BLaER1 treated with 17β-estradiol and CSF1 and Interleukin-3, amounts not matched to agents 10 nM and 100 nM (cell line): ENCODE measurements at regions not wholly inside any gene's neighbourhood (a gene's known extent, or its start where the extent isn't known, plus 50 kb on each side); places are given as distances from the start of the nearest gene placed in this dataset.

Experiments
- H3K27ac ChIP-seq, 11 experiments: shearing (Covaris generic); formaldehyde crosslinking; 2 replicates each; pipeline ENCODE4 v1.8.1; 2022
- H3K27me3 ChIP-seq, 11 experiments: shearing (Covaris generic); formaldehyde crosslinking; 2 replicates each; pipeline ENCODE4 v1.8.1; 2022
- H3K36me3 ChIP-seq, 11 experiments: shearing (Covaris generic); formaldehyde crosslinking; 2 replicates each; pipeline ENCODE4 v1.8.1; 2022
- H3K4me1 ChIP-seq, 10 experiments: shearing (Covaris generic); formaldehyde crosslinking; 2 replicates each; pipeline ENCODE4 v1.8.1; 2022
- H3K4me2 ChIP-seq, 11 experiments: shearing (Covaris generic); formaldehyde crosslinking; 2 replicates each; pipeline ENCODE4 v1.8.1; 2022
- H3K4me3 ChIP-seq, 10 experiments: shearing (Covaris generic); formaldehyde crosslinking; 2 replicates each; pipeline ENCODE4 v1.8.1; 2022
- H3K9ac ChIP-seq, 11 experiments: shearing (Covaris generic); formaldehyde crosslinking; 2 replicates each; pipeline ENCODE4 v1.8.1; 2022
- H3K9me3 ChIP-seq, 11 experiments: shearing (Covaris generic); formaldehyde crosslinking; replicated peaks in 1 of 11; 2 replicates each; pipeline ENCODE4 v1.8.1; 2022
- H4K20me1 ChIP-seq, 11 experiments: shearing (Covaris generic); formaldehyde crosslinking; 2 replicates each; pipeline ENCODE4 v1.8.1; 2022
- Cebpa-rat ChIP-seq, 11 experiments: shearing (Covaris generic); IDR thresholded peaks; 2 replicates each; pipeline ENCODE4 v1.8.1; 2022

GRCh38 chr14:100662879-100663760 lies 63.6 kb upstream of the DLK1 start:
- TF ChIP-seq Cebpa-rat (IDR thresholded peaks at IDR 0.05) = no peak
- Histone ChIP-seq H3K9ac (no peak overlapping the region), H3K4me2 (peak overlapping the region in 7 of 11 experiments; percentile 4 to 53 (median 19); a peak in 9 of 22 replicates), H3K9me3 (no peaks in the 10 kb centered on the region), H3K4me1 (peaks cover 3 to 17% (median 14%) of the 10 kb centered on the region in 10 experiments; a peak in 17 of 20 replicates), H4K20me1 (no peaks in the 10 kb centered on the region; a peak in 1 of 22 replicates), H3K36me3 (no peaks in the 10 kb centered on the region), H3K27me3 (no peaks in the 10 kb centered on the region), H3K4me3 (no peak overlapping the region), H3K27ac (peak overlapping the region in 5 of 11 experiments; percentile 17 to 37 (median 21); a peak in 4 of 22 replicates)

- no peaks in the 10 kb centered on the region; a peak in 1 of 22 replicates for H4K20me1 ChIP-seq
- H3K9ac ChIP-seq = no peak overlapping the region
- TF ChIP-seq Cebpa-rat (IDR thresholded peaks at IDR 0.05) = no peak
- no peaks in the 10 kb centered on the region for H3K27me3 ChIP-seq
- H3K36me3 ChIP-seq = no peaks in the 10 kb centered on the region
- H3K27ac ChIP-seq = no peak overlapping the region
- no peak overlapping the region for H3K4me3 ChIP-seq
- peaks cover 3 to 16% (median 11%) of the 10 kb centered on the region in 10 experiments; a peak in 17 of 20 replicates for H3K4me1 ChIP-seq
- H3K4me2 ChIP-seq = no peak overlapping the region
- no peaks in the 10 kb centered on the region for H3K9me3 ChIP-seq
These were observed 63.0 kb upstream of the DLK1 start for GRCh38 chr14:100663761-100664052.

- Histone ChIP-seq H3K27ac (no peak overlapping the region), H3K27me3 (no peaks in the 10 kb centered on the region), H4K20me1 (no peaks in the 10 kb centered on the region; a peak in 1 of 22 replicates), H3K9ac (no peak overlapping the region), H3K9me3 (no peaks in the 10 kb centered on the region), H3K4me2 (no peak overlapping the region), H3K36me3 (no peaks in the 10 kb centered on the region), H3K4me3 (no peak overlapping the region), H3K4me1 (peaks cover under 1 to 16% (median 10%) of the 10 kb centered on the region in 10 experiments; a peak in 14 of 20 replicates)
- no peak for TF ChIP-seq Cebpa-rat (IDR thresholded peaks at IDR 0.05)
These were observed 62.5 kb upstream of the DLK1 start for GRCh38 chr14:100664231-100664630.

GRCh38 chr14:100664841-100665510 lies 61.7 kb upstream of the DLK1 start:
- Histone ChIP-seq H3K9me3 (no peaks in the 10 kb centered on the region), H3K4me1 (peaks cover 0 to 17% (median 9%) of the 10 kb centered on the region in 10 experiments; a peak in 14 of 20 replicates), H3K9ac (no peak overlapping the region), H3K36me3 (no peaks in the 10 kb centered on the region), H3K27me3 (no peaks in the 10 kb centered on the region), H3K4me3 (no peak overlapping the region), H3K4me2 (no peak overlapping the region), H4K20me1 (no peaks in the 10 kb centered on the region; a peak in 1 of 22 replicates), H3K27ac (no peak overlapping the region)
- no peak for TF ChIP-seq Cebpa-rat (IDR thresholded peaks at IDR 0.05)

DNA sequence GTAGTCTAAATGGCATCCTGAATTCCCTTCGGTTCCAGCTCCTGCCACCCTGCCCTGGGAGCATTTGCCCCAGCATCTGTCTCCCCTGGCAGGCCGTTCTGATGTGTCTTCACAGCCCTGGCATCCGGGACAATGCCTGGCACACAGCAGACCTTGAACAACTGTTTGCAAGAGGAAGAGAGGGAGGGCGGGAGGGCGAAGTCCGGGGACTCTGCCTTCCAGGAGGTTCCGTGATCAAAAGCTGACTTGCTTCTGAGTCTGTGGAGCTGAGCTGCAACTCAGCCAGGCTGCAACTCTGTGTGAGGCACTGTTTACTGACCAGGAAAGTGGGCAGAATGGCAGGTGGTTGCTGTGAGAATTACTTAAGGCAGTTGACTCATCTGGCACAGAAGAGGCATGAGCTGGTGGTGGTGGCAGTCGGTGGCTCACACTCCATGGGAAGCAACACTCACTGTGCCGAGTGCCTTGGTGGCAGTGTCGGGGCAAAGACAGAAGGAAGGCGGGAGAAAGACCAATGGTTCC lies 61.1 kb upstream of the DLK1 start:
- no peak overlapping the region for H3K27ac ChIP-seq
- no peaks in the 10 kb centered on the region for H3K36me3 ChIP-seq
- H4K20me1 ChIP-seq = no peaks in the 10 kb centered on the region
- H3K27me3 ChIP-seq = no peaks in the 10 kb centered on the region
- H3K4me2 ChIP-seq = no peak overlapping the region
- peaks cover 0 to 17% (median 9%) of the 10 kb centered on the region in 10 experiments; a peak in 14 of 20 replicates for H3K4me1 ChIP-seq
- H3K4me3 ChIP-seq = no peak overlapping the region
- H3K9ac ChIP-seq = no peak overlapping the region
- no peaks in the 10 kb centered on the region for H3K9me3 ChIP-seq
- TF ChIP-seq Cebpa-rat (IDR thresholded peaks at IDR 0.05) = no peak

GRCh38 chr14:100666403-100666802 lies 60.3 kb upstream of the DLK1 start:
- Histone ChIP-seq H3K9ac (no peak overlapping the region), H3K27me3 (no peaks in the 10 kb centered on the region), H3K4me3 (no peak overlapping the region), H3K4me2 (no peak overlapping the region), H3K4me1 (peaks cover 0 to 17% (median 9%) of the 10 kb centered on the region in 10 experiments; a peak in 14 of 20 replicates), H3K9me3 (no peaks in the 10 kb centered on the region), H3K36me3 (no peaks in the 10 kb centered on the region), H3K27ac (no peak overlapping the region), H4K20me1 (no peaks in the 10 kb centered on the region)
- TF ChIP-seq Cebpa-rat (IDR thresholded peaks at IDR 0.05) = no peak

DNA sequence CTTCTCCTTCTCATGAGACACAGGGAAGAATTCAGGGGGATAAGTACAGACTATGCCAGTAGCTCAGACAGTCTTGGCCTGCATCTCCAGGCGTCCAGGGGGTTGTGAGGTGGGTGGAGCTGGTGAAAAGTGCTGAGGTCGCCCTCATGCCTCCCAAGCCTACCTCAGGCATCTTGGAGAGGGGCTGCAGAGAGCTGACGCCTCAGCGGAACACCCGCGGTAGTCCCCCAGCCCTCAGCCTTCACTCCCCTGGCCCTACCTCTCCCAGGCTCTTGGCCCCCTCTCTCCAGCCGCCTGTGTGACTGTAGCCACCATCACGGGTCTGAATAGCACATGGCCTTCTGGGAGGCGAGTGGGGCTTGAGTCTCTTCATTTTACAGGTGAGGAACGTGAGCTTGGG lies 59.8 kb upstream of the DLK1 start:
- Histone ChIP-seq H3K9me3 (no peaks in the 10 kb centered on the region), H3K27ac (no peak overlapping the region), H3K4me1 (peaks cover 0 to 17% (median 9%) of the 10 kb centered on the region in 10 experiments; a peak in 14 of 20 replicates), H3K36me3 (no peaks in the 10 kb centered on the region), H3K4me2 (no peak overlapping the region), H3K4me3 (no peak overlapping the region), H4K20me1 (no peaks in the 10 kb centered on the region), H3K27me3 (no peaks in the 10 kb centered on the region), H3K9ac (no peak overlapping the region)
- TF ChIP-seq Cebpa-rat (IDR thresholded peaks at IDR 0.05) = no peak

DNA sequence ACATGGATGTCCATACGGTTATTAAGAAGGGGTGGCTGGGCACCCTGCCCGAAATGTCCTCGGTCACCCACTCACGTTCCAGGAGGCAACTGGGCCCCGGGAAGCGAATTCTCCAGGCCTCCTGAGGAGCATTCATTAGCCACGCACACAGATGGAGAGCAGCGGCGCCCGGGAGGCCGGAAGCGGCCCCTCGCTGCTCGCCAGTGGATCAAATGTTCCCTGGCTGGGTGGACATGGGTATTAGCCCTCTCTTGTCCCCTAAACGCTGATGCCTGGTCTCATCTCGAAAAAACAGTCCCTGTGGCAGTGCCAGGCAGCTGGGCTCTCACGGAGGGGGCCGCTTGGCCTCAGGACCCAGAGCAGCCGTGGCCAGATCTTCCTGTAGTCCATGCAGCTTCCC lies 59.0 kb upstream of the DLK1 start:
- no peak for TF ChIP-seq Cebpa-rat (IDR thresholded peaks at IDR 0.05)
- peaks cover 0 to 5% (median 1%) of the 10 kb centered on the region in 11 experiments; a peak in 3 of 22 replicates for H3K27me3 ChIP-seq

DNA sequence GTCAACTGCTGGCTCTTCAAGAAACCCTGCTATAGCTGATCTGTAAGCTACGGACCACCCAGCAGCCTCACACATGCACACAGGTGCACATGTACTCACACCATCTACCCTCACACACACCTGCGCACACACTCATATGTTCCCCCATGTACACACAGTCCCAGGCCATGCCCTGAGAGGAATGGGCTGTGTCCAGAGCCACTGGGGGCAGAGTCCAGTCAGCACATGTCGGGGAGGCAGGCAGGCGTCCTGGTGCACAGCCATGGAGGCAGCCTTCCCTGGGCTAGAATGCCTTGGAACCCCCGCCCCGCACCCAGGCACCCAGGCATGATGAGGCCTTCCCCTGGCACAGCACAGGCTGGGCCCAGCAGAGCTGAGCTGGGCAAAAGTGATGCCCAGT lies 58.3 kb upstream of the DLK1 start:
- H3K9me3 ChIP-seq = no peaks in the 10 kb centered on the region
- H3K4me1 ChIP-seq = peaks cover 0 to 18% (median 12%) of the 10 kb centered on the region in 10 experiments; a peak in 16 of 20 replicates
- H3K27ac ChIP-seq = no peak overlapping the region
- H3K4me3 ChIP-seq = no peak overlapping the region
- peaks cover 0 to 10% (median 6%) of the 10 kb centered on the region in 11 experiments; a peak in 10 of 22 replicates for H3K27me3 ChIP-seq
- H3K9ac ChIP-seq = no peak overlapping the region
- H3K36me3 ChIP-seq = no peaks in the 10 kb centered on the region
- H4K20me1 ChIP-seq = peaks cover 0 to 6% (median 0%) of the 10 kb centered on the region in 11 experiments; a peak in 1 of 22 replicates
- TF ChIP-seq Cebpa-rat (IDR thresholded peaks at IDR 0.05) = no peak
- H3K4me2 ChIP-seq = peak overlapping the region in 5 of 11 experiments; percentile 1 to 18 (median 15); a peak in 2 of 22 replicates

More for the DNA sequence above, 59.0 kb upstream of the DLK1 start:
- H3K27ac ChIP-seq = no peak overlapping the region
- H3K4me2 ChIP-seq = no peak overlapping the region
- no peak overlapping the region for H3K4me3 ChIP-seq
- H3K36me3 ChIP-seq = no peaks in the 10 kb centered on the region
- peaks cover 2 to 17% (median 9%) of the 10 kb centered on the region in 10 experiments; a peak in 16 of 20 replicates for H3K4me1 ChIP-seq
- no peak overlapping the region for H3K9ac ChIP-seq
- H3K9me3 ChIP-seq = no peaks in the 10 kb centered on the region
- H4K20me1 ChIP-seq = peaks cover 0 to 5% (median 0%) of the 10 kb centered on the region in 11 experiments; a peak in 1 of 22 replicates
